Subcutaneous abdominal adipose tissue (tissue), 5 donors: ENCODE measurements at regions not wholly inside any gene's neighbourhood (a gene's known extent, or its start where the extent isn't known, plus 50 kb on each side); places are given as distances from the start of the nearest gene placed in this dataset.

Experiments
- H3K27ac ChIP-seq: one replicate; pipeline ENCODE4 v1.7.0; 2013; ENCODE audit warnings: low read depth, mild to moderate bottlenecking, inconsistent platforms, low read length, moderate library complexity
- H3K27me3 ChIP-seq, 5 donors: one replicate each; pipeline ENCODE4 v1.7.0; 2013; ENCODE audit warnings: low read length in 5 of 5, inconsistent platforms in 1 of 5; ENCODE audit not compliant: control insufficient read depth in 5 of 5, insufficient read depth in 4 of 5
- H3K36me3 ChIP-seq, 5 donors: one replicate each; pipeline ENCODE4 v1.7.0; 2013; ENCODE audit warnings: low read length in 5 of 5; ENCODE audit not compliant: control insufficient read depth in 5 of 5, insufficient read depth in 5 of 5
- H3K4me1 ChIP-seq, 5 donors: one replicate each; pipeline ENCODE4 v1.7.0; 2013; ENCODE audit warnings: low read length in 5 of 5, mild to moderate bottlenecking in 3 of 5, moderate library complexity in 1 of 5; ENCODE audit not compliant: control insufficient read depth in 5 of 5, insufficient read depth in 5 of 5
- H3K4me3 ChIP-seq, 5 donors: one replicate each; pipeline ENCODE4 v1.7.0; 2013; ENCODE audit warnings: low read length in 5 of 5, low read depth in 1 of 5
- H3K9ac ChIP-seq, 5 donors: one replicate each; pipeline ENCODE4 v1.7.0; 2013; ENCODE audit warnings: low read length in 5 of 5, mild to moderate bottlenecking in 4 of 5, moderate library complexity in 3 of 5
- H3K9me3 ChIP-seq, 5 donors: one replicate each; pipeline ENCODE4 v1.7.0; 2013; ENCODE audit warnings: low read length in 5 of 5; ENCODE audit not compliant: control insufficient read depth in 5 of 5
- donor health status: healthy.
- donor health status: healthy.
- donor health status: healthy.
- donor health status: healthy.
- donor health status: healthy.

DNA sequence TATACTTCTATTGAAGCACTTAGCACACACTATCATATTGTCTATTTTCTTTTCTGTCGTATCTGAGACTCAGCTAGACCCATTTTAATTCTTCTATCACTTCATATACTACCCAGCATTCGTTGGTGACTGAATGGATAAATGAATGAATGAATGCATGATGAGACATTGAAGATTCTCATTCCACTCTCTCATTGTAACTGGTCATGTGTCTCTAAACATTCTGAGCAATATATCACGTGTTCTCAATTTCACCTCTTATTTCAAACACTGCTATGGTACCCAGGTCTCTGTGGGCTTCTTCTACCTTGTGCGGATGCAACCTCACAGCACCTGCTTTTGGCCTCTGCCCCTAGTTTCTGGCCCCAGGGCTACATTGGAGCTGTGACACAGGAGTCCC, 65.2 kb upstream of the USPL1 start:
- Histone ChIP-seq H3K36me3 (no peaks in the 10 kb centered on the region), H3K9me3 (no peaks in the 10 kb centered on the region), H3K4me3 (no peak overlapping the region), H3K4me1 (peaks cover 0 to 5% (median 0%) of the 10 kb centered on the region in 5 donors), H3K27me3 (no peaks in the 10 kb centered on the region), H3K9ac (no peak overlapping the region), H3K27ac (no peak overlapping the region)

DNA sequence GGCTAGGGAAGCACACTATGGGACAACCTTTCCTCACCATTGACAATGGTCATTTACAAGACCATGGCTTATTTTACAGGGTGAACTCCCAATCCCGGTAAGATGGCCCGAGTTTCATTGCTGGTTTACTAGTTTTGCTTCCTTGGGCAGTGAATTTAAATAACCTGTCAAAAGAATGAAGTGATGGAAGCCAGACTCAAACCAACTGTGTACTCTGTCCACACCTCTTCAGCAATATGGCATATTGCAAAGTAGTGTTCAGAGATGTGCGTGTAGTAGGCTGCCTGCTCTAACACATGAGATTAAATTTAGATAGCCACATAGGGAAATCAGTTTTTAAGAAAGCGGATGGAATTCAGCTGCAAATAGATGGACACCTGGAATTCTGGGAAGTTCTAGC, 58.4 kb upstream of the USPL1 start:
- no peak overlapping the region for H3K27ac ChIP-seq
- no peaks in the 10 kb centered on the region for H3K4me1 ChIP-seq
- no peak overlapping the region for H3K4me3 ChIP-seq
- no peaks in the 10 kb centered on the region for H3K36me3 ChIP-seq
- H3K27me3 ChIP-seq: no peaks in the 10 kb centered on the region
- no peaks in the 10 kb centered on the region for H3K9me3 ChIP-seq
- H3K9ac ChIP-seq: no peak overlapping the region

DNA sequence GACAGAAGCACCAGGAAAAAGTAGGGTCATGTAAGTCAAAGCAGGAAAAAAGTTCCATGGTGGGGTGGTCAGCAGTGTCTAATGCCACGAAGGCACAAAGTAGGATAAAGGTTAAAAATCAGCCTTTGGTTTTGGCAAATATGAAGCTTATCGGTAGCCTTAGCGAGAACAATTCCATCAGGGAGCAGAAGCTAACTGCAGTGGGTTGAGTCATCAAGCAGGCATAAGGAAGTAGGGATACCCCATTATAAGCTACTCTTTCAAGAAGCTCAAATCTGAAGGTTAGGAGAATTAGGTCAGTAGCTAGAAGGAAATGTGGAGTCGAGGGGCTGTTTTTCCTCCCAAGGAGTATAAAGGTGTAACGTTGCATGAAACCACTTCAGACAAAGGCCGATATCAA, 57.5 kb upstream of the USPL1 start:
- Histone ChIP-seq H3K4me3 (no peak overlapping the region), H3K27ac (no peak overlapping the region), H3K4me1 (no peaks in the 10 kb centered on the region), H3K9me3 (no peaks in the 10 kb centered on the region), H3K36me3 (no peaks in the 10 kb centered on the region), H3K9ac (no peak overlapping the region), H3K27me3 (no peaks in the 10 kb centered on the region)

DNA sequence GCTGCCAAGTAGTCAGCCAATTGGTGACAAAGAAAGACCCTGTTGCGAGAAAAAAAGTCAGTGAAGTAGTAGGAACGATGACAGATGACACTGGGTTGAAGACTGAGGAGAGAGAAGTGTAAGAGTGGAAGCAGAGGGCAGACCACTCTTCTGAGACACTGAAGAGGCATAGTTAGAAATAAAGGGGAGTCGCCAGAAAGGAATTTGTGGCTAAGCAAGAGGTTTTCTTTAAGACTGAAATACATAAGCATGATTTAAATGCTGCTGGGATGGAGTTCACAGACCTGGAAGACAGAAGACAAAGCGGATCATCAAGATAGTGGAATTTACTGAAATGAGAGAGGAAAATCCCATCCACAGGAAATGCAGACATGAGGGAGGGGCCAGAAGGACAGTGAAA, 56.2 kb upstream of the USPL1 start:
- no peak overlapping the region for H3K4me3 ChIP-seq
- H3K9me3 ChIP-seq: no peaks in the 10 kb centered on the region
- H3K27ac ChIP-seq: no peak overlapping the region
- H3K4me1 ChIP-seq: no peaks in the 10 kb centered on the region
- H3K27me3 ChIP-seq: no peaks in the 10 kb centered on the region
- no peak overlapping the region for H3K9ac ChIP-seq
- H3K36me3 ChIP-seq: no peaks in the 10 kb centered on the region

DNA sequence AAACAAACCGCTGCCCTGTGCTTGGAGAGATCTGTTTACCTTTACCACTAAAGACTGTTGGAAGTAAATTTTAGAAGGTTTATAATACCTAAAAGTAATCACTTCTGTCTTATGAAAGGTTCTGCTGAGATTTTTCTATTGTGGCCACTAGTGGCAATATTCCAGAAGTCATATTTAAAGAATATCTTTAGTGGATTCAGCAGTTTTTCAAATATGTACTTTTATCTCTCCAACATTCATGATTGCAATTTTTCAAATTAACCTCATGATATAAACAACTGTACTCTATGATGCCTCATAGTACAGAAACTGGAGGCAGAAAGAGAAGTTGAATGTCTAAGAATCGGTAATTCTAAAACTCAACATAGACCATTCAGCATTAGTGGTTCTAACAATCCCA, 53.2 kb upstream of the USPL1 start:
- Histone ChIP-seq H3K4me1 (peaks cover 0 to under 1% (median 0%) of the 10 kb centered on the region in 5 donors), H3K9ac (no peak overlapping the region), H3K9me3 (no peaks in the 10 kb centered on the region), H3K4me3 (no peak overlapping the region), H3K36me3 (no peaks in the 10 kb centered on the region), H3K27me3 (no peaks in the 10 kb centered on the region), H3K27ac (no peak overlapping the region)

DNA sequence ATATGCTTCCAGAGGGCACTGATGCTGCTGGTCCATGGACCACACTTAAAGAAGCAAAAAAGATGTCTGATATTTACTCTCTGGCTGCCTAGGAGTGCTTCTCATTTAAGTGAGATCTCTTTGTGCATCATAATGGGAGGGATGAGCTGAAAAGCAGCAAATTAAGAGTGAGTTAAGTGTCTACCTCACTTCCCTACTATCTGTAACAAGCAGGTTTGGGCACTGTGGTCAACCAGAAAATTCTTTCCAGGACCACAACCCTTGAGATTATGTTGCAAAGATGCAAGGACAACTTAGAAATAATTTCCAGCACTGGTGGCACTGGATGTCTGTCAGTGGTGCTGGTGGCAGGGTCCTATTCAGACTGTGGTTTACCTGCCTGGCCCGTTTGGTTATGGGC, 52.1 kb upstream of the USPL1 start:
- Histone ChIP-seq H3K9me3 (no peaks in the 10 kb centered on the region), H3K36me3 (no peaks in the 10 kb centered on the region), H3K4me3 (no peak overlapping the region), H3K4me1 (peaks cover 0 to 11% (median 4%) of the 10 kb centered on the region in 5 donors), H3K9ac (no peak overlapping the region), H3K27me3 (no peaks in the 10 kb centered on the region), H3K27ac (no peak overlapping the region)

DNA sequence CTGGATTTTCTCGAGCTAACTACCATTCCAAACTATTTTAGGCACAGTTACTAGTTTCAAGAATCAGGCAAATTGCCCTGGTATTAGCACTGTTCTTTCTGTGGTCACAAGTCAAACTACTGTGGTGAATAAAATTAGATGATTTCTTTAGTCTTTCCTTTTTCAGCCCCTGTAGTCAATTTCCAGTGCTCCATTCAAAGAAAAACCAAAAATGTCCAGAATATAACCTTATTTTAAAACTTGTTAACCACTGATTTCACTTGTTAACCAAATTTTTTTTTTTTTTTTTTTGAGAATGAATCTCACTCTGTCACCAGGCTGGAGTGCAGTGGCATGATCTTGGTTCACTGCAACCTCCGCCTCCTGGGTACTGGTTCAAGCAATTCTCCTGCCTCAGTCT, 50.6 kb upstream of the USPL1 start:
- Histone ChIP-seq H3K9me3 (no peaks in the 10 kb centered on the region), H3K9ac (no peak overlapping the region), H3K4me1 (peaks cover 0 to 11% (median 6%) of the 10 kb centered on the region in 5 donors), H3K36me3 (no peaks in the 10 kb centered on the region), H3K27me3 (no peaks in the 10 kb centered on the region), H3K4me3 (no peak overlapping the region), H3K27ac (no peak overlapping the region)
